OCI-LY7 (cell line): ENCODE measurements at regions not wholly inside any gene's neighbourhood (a gene's known extent, or its start where the extent isn't known, plus 50 kb on each side); places are given as distances from the start of the nearest gene placed in this dataset.

Experiments used
- EZH2phosphoT487 ChIP-seq: fragments of 200-600 bp; sonication (generic); IDR thresholded peaks from 2 replicates; pipeline ENCODE4 v1.6.1; 2018; ENCODE audit warnings: low read depth, borderline replicate concordance, mild to moderate bottlenecking, mixed run types, antibody characterized with exemption, low read length, moderate library complexity, mixed read lengths
- TF ChIP-seq, protein P1 (sequence below): fragments of 200-600 bp; sonication (generic); conservative IDR thresholded peaks from 2 replicates; pipeline ENCODE4 v1.5.1; 2014; ENCODE audit warnings: mild to moderate bottlenecking, antibody characterized with exemption, low read length, moderate library complexity, mixed read lengths

DNA sequence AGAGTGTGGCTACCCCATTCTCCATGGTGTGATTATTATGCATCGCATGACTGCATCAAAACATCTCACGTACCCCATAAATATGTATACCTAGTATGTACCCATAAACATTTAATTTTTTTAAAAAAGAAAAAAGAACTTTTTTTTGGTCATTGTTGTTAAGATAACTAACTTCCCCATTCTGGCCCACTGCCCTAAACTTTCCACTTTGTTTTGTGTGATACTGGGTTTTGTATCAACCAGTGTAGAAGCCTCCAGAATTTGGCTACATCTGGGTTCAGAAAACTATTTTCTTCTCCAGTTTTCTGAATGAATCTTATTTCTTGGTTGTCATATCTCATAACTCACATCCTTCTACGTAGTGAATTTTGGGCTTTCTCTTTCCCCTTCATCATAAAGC is 62.3 kb upstream of the NABP1 start:
- TF ChIP-seq, protein P1, sequence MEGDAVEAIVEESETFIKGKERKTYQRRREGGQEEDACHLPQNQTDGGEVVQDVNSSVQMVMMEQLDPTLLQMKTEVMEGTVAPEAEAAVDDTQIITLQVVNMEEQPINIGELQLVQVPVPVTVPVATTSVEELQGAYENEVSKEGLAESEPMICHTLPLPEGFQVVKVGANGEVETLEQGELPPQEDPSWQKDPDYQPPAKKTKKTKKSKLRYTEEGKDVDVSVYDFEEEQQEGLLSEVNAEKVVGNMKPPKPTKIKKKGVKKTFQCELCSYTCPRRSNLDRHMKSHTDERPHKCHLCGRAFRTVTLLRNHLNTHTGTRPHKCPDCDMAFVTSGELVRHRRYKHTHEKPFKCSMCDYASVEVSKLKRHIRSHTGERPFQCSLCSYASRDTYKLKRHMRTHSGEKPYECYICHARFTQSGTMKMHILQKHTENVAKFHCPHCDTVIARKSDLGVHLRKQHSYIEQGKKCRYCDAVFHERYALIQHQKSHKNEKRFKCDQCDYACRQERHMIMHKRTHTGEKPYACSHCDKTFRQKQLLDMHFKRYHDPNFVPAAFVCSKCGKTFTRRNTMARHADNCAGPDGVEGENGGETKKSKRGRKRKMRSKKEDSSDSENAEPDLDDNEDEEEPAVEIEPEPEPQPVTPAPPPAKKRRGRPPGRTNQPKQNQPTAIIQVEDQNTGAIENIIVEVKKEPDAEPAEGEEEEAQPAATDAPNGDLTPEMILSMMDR, result no peak
- TF ChIP-seq EZH2phosphoT487, result no peak
